ENCODE measurements at regions not wholly inside any gene's neighbourhood (a gene's known extent, or its start where the extent isn't known, plus 50 kb on each side); places are given as distances from the start of the nearest gene placed in this dataset.

GRCh38 chr4:173685831-173686210 lies 155.8 kb upstream of the HAND2 start:
- TF ChIP-seq, protein P1, sequence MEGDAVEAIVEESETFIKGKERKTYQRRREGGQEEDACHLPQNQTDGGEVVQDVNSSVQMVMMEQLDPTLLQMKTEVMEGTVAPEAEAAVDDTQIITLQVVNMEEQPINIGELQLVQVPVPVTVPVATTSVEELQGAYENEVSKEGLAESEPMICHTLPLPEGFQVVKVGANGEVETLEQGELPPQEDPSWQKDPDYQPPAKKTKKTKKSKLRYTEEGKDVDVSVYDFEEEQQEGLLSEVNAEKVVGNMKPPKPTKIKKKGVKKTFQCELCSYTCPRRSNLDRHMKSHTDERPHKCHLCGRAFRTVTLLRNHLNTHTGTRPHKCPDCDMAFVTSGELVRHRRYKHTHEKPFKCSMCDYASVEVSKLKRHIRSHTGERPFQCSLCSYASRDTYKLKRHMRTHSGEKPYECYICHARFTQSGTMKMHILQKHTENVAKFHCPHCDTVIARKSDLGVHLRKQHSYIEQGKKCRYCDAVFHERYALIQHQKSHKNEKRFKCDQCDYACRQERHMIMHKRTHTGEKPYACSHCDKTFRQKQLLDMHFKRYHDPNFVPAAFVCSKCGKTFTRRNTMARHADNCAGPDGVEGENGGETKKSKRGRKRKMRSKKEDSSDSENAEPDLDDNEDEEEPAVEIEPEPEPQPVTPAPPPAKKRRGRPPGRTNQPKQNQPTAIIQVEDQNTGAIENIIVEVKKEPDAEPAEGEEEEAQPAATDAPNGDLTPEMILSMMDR (IDR thresholded peaks at IDR 0.05) = no peak
- TF ChIP-seq POLR2A (IDR thresholded peaks at IDR 0.05) = no peak

All from right lobe of liver (tissue), 4 donors.